HG03066 (cell line): ENCODE measurements at regions not wholly inside any gene's neighbourhood (a gene's known extent, or its start where the extent isn't known, plus 50 kb on each side); places are given as distances from the start of the nearest gene placed in this dataset.
"Not testable (repeated sequence)": the region's sequence is repeated elsewhere in the genome, so short reads cannot be mapped to it uniquely, and the experiment has no call there.

Experiments used
- ATAC-seq: cut with Tn5 transposase; IDR thresholded peaks from one replicate; pipeline ENCODE4 v1.9.1; 2021; ENCODE audit warnings: low read depth; ENCODE audit not compliant: unreplicated experiment

GRCh38 chr3:106333911-106334618, 465.3 kb upstream of the CBLB start:
- peak; percentile 61 for ATAC-seq

- ATAC-seq: no peak
These were observed 467.8 kb upstream of the CBLB start for GRCh38 chr3:106336619-106337018.

GRCh38 chr3:106337116-106337515, 468.3 kb upstream of the CBLB start:
- ATAC-seq: no peak

- ATAC-seq: no peak
These were observed 469.9 kb upstream of the CBLB start for GRCh38 chr3:106338582-106339214.

- no peak for ATAC-seq
These were observed 470.7 kb upstream of the CBLB start for GRCh38 chr3:106339551-106339950.

- ATAC-seq: no peak
These were observed 472.3 kb upstream of the CBLB start for GRCh38 chr3:106341087-106341486.

- no peak for ATAC-seq
These were observed 472.9 kb upstream of the CBLB start for GRCh38 chr3:106341586-106342162.

GRCh38 chr3:106342386-106342785, 473.6 kb upstream of the CBLB start:
- ATAC-seq: no peak

GRCh38 chr3:106343811-106344210, 475.0 kb upstream of the CBLB start:
- no peak for ATAC-seq

GRCh38 chr3:106345353-106346027, 476.7 kb upstream of the CBLB start:
- no peak for ATAC-seq

- ATAC-seq: no peak
These were observed 478.5 kb upstream of the CBLB start for GRCh38 chr3:106347350-106347749.

- ATAC-seq: no peak
These were observed 479.4 kb upstream of the CBLB start for GRCh38 chr3:106348139-106348690.

- no peak for ATAC-seq
These were observed 480.5 kb upstream of the CBLB start for GRCh38 chr3:106349191-106349881.

- no peak for ATAC-seq
These were observed 487.1 kb upstream of the CBLB start for GRCh38 chr3:106355873-106356272.

GRCh38 chr3:106359692-106360091, 490.9 kb upstream of the CBLB start:
- ATAC-seq: no peak

GRCh38 chr3:106360901-106361300, 492.1 kb upstream of the CBLB start:
- not testable (repeated sequence) for ATAC-seq

GRCh38 chr3:106364477-106364876, 495.7 kb upstream of the CBLB start:
- ATAC-seq: no peak

- no peak for ATAC-seq
These were observed 496.4 kb upstream of the CBLB start for GRCh38 chr3:106365061-106365691.

- ATAC-seq: no peak
These were observed 497.5 kb upstream of the CBLB start for GRCh38 chr3:106366352-106366751.

- ATAC-seq: no peak
These were observed 498.7 kb upstream of the CBLB start for GRCh38 chr3:106367496-106367895.
